ENCODE measurements at regions not wholly inside any gene's neighbourhood (a gene's known extent, or its start where the extent isn't known, plus 50 kb on each side); places are given as distances from the start of the nearest gene placed in this dataset.

GRCh38 chr2:120558847-120559246 lies 176.8 kb upstream of the GLI2 start:
- DNase-seq: no peak

GRCh38 chr2:120559401-120559800 lies 176.3 kb upstream of the GLI2 start:
- no peak for DNase-seq

- no peak for DNase-seq
Observed at GRCh38 chr2:120560330-120560729, 175.3 kb upstream of the GLI2 start.

GRCh38 chr2:120561379-120562035 lies 174.2 kb upstream of the GLI2 start:
- no peak for DNase-seq

GRCh38 chr2:120562218-120563005 lies 173.3 kb upstream of the GLI2 start:
- no peak for DNase-seq

- DNase-seq: no peak
Observed at GRCh38 chr2:120563616-120564015, 172.1 kb upstream of the GLI2 start.

GRCh38 chr2:120564213-120565094 lies 171.2 kb upstream of the GLI2 start:
- no peak for DNase-seq

- DNase-seq: no peak
Observed at GRCh38 chr2:120565095-120565460, 170.6 kb upstream of the GLI2 start.

- DNase-seq: no peak
Observed at GRCh38 chr2:120565929-120566328, 169.7 kb upstream of the GLI2 start.

- DNase-seq: no peak
Observed at GRCh38 chr2:120566331-120567035, 169.2 kb upstream of the GLI2 start.

GRCh38 chr2:120567128-120567527 lies 168.5 kb upstream of the GLI2 start:
- DNase-seq: no peak

- DNase-seq: no peak
Observed at GRCh38 chr2:120568089-120568974, 167.3 kb upstream of the GLI2 start.

GRCh38 chr2:120568975-120569268 lies 166.7 kb upstream of the GLI2 start:
- no peak for DNase-seq

GRCh38 chr2:120570001-120570400 lies 165.7 kb upstream of the GLI2 start:
- DNase-seq: no peak

GRCh38 chr2:120570546-120570945 lies 165.1 kb upstream of the GLI2 start:
- no peak for DNase-seq

GRCh38 chr2:120571015-120571728 lies 164.5 kb upstream of the GLI2 start:
- no peak for DNase-seq

GRCh38 chr2:120572226-120572625 lies 163.4 kb upstream of the GLI2 start:
- DNase-seq: no peak

- DNase-seq: no peak
Observed at GRCh38 chr2:120574620-120575019, 161.0 kb upstream of the GLI2 start.

GRCh38 chr2:120575966-120576365 lies 159.7 kb upstream of the GLI2 start:
- no peak for DNase-seq

- no peak for DNase-seq
Observed at GRCh38 chr2:120576509-120577474, 158.9 kb upstream of the GLI2 start.
